ENCODE measurements at regions not wholly inside any gene's neighbourhood (a gene's known extent, or its start where the extent isn't known, plus 50 kb on each side); places are given as distances from the start of the nearest gene placed in this dataset.

DNA sequence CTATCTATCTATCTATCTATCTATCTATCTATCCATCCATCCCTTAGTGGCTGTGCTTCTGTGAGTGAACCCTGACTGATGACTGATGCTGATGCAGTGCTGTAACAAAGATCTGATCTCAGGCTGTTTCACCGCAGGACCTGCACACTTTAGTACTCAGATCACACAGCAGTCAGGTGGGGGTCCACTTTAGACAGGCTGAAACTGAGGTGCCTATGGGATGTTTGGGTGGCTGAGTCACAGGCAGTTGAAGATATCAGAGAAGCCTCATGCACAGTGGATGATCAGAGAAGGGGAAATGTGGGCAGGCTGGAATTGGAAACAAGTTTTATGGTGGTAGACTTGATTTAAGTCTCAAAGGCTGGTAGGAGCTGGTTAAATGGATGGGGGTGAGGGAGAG is 156.4 kb downstream of the INSIG2 start:
- no peak for DNase-seq (ENCODE audit: low spot score)

DNA sequence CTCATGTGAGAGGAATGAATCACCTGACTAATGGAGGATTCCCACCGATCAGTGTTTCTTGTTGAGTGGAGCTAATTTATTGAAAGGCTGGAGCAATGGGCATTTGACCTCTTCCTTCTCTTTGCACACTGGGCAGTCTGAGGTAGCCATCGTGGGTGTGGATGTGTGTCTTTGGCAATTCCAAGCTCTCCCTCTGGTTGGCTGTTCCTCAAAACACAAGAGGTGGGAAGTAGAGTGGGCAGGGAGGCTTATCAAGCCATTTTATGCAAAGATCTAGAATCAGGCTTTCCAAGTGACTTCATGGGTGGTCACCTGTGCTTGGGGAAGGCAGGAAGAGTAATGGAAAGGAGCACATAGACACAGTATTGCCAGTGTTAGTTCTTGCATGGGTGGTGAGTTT is 154.8 kb downstream of the INSIG2 start:
- DNase-seq (ENCODE audit: low spot score) = no peak

DNA sequence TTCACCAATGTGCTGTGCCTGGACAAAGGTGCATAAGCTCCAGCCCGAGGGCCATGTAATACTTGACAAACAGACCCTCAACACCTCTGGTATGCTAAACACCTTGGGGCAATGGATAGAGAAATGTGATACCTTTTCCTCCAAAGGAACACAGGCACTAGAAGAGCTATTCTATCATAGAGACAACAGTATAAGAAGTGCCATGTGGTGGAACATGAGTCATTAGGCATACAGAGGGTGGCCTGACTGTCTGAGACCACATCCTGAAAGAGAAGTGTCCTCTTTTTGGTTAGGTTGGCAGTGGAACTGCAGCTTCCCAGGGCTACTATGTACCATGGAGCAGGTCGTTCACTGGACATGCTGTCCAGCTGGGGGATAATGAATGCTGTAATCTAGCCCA is 153.9 kb downstream of the INSIG2 start:
- peak; percentile 16 for DNase-seq (ENCODE audit: low spot score)

DNA sequence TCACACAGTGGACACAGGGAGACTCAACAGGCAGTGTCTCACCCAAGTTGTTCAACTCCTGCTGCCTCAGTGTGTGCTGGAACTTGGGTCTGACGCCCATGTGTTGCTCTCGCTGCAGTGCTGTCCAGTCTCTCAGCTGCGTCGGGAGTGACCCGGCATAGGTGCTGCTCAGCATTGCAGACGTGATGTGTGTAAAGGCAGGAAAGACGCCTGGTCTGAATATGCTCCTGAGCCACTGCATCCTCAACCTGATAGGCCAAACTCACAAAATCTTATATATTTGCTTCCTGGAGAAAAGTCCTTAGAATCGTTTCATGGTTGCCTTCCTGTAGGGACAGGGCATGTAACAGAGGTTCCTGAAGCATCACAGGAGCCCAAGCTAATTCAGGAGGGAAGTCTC is 152.9 kb downstream of the INSIG2 start:
- DNase-seq (ENCODE audit: low spot score) = no peak

DNA sequence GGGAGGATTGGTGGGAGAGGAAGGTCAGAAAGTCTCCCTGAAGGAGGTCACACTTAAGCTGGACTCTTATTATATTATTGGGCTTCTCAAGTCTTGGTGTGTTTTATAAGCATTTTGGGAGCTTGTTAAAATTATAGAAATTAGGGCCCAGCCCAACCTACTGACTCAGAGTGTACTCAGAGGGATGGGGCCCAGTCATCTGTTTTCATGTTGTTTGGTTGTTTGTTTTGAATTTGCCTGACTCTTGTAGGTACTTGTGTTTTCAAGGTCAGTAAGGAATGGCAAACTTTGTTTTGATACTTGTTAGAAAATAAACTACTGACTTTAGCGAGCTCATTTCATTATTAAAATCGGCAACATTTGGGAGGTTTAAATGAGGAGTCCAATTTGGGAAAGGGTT is 152.0 kb downstream of the INSIG2 start:
- no peak for DNase-seq (ENCODE audit: low spot score)

DNA sequence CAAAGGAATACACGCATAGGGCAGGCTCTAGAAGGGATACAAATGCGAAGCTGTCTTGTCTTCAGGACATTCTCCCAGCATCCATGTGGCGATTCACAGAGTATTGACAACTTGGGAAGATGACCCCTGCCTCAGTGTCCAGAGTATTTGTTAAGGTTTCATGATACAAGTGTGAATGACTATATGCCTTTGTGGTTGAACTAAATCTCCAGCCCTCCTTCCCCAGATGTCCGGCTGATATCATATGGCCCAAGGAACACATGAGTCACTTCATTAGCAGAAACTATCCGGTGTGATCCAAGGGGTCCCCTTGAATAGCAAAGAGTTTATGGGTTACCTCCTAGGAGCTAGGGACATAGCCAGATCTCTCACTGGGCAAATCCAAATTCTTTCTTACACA is 151.0 kb downstream of the INSIG2 start:
- no peak for DNase-seq (ENCODE audit: low spot score)

DNA sequence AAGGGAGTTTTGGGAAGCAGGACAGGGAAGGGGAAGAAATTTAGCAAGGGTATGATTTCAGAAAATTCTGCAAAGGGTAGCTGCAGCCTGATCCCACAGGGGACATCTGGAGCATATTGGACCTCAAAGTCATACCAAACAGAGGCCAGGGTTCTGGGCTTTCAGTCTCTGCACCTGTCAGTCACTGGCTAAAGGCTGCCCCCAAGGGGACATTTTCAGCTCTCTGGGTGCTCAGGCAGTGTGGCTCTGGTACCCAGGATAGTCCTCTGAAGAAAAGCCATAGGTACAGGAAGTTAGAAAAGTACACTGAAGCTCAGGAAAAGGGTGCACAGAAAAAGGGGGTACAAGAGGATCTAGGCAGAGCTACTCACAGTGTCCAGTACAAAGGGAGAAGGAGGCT is 149.2 kb downstream of the INSIG2 start:
- DNase-seq (ENCODE audit: low spot score) = peak; percentile 22

DNA sequence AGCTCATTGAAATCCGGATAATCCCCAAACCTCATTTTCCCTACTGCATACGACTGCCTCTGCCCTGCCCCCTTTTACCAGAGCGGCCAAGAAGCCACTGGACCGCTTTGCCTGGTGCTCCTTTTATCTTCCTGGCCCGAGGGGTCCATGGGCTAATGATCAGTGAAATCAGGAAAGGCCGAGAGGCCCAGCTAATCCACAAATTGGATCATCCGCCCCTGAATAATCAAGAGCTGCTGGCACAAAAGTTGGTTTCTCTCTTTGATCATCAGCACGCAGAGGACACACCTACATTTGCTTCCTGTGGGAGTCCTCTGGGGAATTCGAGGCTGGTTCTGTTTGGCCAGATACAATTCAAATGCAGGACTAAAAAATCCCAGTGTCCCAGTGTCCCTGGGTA is 144.5 kb downstream of the INSIG2 start:
- no peak for DNase-seq (ENCODE audit: low spot score)

DNA sequence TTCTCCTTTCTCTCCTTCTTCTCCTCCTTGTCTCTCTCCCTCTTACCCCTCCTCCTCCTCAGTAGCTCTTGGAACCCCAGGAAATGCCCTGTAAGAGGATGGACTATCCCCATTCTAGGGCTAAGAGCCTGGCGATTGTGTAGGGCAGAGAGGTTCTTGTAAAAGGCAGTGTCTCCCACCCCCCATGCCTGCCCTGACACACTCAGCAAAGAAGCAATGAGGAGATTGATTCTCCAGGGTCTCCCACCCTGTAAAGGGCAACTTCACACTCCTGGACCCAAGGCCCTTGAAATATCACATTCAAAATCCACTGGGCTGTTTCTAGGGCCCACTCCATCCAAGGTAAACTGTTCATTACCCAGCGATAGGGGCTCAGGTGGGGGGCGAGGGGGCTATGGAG is 144.1 kb downstream of the INSIG2 start:
- no peak for DNase-seq (ENCODE audit: low spot score)

DNA sequence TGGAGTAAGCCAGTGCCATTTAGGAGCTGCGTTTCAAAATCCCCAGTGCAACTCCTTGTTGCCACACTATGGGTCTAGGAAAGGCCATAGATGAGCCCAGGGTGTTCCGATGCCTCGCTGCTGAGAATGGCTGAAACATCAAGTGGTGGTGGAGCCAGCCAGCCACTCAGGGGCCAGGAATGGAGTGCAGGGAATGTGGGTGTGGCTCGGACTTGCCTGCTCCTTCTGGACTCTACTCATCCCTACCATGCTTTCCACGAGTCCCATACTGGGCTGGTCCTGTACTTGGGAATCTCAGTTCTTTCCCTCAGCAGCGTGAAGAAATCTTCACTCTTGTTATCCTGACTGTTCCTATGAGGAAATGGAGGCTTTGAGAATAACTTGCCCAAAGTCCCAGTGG is 143.5 kb downstream of the INSIG2 start:
- no peak for DNase-seq (ENCODE audit: low spot score)

DNA sequence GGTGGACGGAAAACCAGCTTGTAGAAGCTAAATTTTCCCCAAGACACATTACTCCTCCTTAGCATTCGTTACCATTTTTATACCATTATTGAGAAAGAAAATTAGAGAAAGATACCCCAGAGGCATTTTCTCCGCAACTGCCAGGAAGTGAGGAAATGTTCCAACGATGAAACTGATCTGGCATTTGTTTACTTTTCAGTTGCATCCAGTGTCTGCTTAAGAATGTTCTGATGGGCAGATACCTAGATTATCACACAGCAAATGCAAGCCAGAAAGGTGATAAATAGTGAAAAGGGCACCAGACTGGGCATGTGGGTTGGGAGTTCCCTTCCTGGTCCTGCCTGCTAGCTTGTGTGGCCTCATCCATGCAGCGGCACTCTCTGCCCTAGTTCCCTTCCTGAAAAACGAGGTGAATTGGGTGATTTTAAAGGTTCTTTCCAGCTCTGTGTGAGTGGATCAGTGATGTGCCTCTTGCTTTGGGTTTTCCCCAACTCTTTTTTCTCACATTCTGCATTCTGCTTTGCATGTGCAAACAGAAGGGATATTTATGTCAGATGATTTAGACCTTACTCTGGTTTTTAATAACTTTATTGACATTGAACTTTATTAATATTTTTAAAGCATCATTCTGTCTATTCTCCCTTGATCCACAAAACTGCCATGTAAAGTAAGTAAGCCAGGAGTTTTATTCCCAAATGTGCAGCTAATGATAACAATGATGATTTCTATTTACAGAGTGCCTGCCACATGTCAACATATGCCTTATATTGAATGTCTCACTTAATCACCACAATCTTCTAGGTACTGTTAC is 139.6 kb downstream of the INSIG2 start:
- DNase-seq (ENCODE audit: low spot score) = no peak

DNA sequence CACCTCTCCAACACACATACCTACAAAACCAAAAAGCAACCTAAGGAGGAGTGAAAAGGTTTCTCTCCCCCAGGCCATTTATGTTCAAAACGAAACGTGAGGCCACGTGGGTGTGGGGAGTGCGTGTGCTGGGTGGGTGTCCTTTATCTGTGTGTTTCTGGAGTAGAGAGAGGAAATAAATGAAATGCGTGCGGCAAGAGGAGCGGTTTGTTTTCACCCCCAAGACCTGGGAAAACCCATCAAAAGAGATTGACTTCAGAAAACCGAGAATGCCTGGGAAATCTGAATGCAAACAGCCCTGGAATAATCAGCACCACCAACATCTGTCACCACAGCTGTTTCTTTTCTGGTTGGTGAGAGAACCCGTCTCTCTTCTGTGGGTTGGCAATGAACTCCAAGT is 137.4 kb downstream of the INSIG2 start:
- no peak for DNase-seq (ENCODE audit: low spot score)

DNA sequence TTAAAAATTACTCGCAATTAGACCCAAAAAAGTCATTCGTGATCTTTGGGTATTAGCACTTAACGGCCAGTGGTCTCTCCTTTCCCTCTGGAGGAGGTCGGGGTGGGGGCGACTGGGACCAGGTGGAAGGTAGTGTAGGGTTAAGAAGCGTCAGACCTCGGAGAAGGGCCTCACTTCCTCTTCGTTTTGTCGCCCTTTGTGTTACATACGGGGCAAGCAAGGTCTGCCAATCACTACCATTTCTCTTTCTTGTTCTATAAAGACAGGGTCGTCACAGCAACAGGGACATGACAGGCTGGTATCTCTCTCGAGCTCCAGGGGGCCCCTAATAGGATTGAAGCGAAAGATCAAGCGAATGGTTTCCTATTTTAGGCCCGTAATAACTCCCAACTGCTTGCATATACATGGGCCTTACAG is 136.6 kb downstream of the INSIG2 start:
- DNase-seq (ENCODE audit: low spot score) = no peak

DNA sequence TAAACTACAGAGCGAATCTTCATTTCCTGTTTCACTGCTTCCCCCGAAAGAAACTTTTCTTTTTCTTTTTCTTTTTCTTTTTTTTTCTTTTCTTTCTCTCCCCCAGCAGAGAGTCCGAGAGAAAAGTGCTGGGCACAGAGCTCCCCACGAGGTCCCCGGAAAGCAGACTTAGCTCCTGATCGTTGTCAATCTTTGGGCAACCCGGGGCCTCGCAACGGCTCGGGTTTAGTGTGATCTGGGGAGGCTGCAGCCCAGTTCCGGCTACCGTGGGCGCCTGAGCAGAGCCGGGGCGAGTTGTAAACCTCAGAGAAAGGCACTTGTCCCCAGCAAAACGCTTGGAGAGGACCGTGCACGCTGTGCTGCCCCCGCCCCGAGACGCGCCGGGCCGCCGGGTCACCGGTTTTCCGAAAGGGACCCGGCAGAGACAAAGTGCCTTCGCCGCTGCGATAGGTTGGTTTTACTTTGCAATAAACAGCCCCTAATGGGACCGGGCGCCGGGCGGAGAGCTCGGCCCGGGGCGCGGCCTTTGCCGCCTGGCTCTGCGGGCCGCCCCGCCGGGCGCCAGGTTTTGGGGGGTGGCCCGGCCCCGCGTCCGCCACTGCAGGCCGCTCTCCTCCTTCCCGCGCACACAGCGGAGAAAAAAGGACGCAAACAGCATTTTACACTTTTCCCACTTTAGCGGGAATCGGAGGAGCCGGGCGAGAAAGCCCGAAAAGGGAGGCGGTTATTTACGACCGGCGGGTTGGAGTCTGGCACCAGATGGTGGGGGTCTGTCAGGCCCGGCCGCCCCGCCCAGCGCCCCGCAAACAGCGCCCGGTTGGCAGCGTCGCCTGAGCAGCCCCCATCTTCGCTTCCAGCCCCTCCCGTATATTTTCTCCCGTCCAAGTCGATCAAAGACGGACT is 136.0 kb downstream of the INSIG2 start:
- DNase-seq (ENCODE audit: low spot score) = peak; percentile 22

DNA sequence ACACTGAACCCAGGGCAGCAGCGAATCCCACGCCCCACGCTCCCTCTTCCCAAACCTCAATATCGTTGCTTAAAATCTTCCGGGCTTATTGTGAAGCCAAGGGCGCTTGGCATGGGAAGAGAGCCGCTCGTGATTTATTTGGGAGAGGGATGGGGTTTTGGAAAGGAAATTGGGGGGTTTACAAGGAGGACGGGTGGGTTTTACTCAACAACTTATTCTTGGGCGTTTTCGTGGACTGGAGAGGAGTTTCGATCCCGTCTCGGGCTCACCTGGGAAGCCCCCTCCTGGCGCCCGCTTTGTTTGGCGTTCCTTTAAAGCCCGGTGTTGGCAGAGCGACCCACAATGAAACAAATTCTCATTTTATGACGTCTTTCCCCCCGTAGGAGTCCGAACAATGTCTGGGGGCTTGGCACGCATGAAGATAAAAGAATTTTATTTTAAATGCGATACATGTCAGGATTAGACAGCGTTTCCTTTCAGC is 135.3 kb downstream of the INSIG2 start:
- DNase-seq (ENCODE audit: low spot score) = no peak

DNA sequence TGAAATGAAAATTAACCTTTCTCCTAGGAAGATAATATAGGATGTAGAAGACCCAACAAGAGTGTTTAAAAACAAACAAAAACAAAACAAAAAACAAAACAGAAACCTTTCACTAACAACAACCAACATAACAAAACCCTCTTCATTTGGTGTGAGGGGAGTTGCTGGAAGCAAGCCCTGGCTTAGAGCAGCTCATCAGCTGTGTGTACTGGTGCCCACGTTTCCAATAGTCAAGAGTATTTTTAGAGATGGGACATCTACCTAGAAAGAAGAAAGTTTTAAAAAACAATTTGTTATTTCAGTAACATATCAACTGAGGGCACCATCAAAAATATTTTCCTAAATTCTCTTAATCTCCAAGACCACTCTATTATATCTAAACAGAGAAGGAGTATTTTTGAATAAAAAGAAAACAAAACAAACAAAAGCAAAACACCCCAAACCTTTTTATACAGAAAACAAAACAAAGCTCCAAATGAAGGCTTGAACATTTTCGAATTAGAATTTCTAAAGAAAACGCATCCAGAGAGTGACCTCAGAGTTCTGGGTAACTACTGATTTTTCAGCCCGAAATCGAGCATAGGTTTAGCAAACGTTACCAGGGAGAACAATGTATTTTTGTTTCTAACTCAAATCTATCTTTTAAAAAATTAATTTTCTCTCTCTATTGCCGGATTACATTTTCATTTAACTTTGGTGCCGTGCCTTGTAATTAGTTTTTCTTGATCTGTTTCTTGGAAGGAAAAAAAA is 134.6 kb downstream of the INSIG2 start:
- no peak for DNase-seq (ENCODE audit: low spot score)

DNA sequence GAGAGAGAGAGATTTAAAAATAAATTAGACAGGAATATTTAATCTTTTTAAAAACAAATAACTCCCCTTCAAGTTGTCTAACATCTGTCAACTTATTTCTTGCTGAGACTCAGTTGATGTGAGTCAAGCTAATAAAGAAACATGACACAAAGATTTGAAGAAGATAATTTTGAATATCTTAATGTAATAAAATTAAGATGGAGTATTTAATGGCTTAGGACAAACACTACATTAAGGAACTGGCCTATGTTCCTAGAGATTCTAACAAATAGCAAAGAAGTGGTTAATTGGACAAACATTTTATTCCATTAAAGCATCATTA is 134.0 kb downstream of the INSIG2 start:
- DNase-seq (ENCODE audit: low spot score) = no peak

DNA sequence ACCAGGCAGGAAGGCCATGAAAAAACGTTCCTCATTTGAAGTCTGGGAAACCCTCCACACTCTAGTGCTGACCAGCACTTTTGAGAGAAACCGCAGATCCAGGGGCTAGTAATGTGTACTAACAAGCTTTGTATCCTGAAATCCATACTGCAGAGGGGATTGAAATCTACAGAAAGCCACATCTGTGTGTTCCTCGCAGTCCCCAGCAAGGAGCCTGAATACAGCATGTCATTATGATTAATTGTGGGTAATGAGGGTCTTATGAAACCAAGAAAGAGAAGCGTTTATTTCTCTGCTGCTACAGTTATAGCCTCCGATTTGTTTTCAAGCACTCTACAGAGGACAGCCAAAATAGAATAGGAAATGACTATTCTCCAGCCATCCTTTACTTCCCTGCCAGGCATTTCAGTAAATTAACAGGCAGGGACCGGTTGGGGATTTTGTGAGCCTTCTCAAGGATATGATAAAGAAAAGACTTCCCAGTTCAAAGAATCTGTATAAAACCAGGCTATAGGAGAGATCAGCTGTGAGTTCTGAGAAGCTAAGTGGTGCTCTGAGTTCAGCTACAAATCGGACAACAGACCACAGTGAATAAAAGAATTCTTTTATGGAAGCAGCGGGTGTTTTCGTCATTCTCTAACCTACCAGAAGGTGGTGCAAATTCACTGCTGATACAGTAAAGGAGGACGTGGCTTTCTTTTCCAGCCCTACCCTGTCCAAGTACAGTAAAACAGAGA is 133.4 kb downstream of the INSIG2 start:
- peak; percentile 78 for DNase-seq (ENCODE audit: low spot score)

DNA sequence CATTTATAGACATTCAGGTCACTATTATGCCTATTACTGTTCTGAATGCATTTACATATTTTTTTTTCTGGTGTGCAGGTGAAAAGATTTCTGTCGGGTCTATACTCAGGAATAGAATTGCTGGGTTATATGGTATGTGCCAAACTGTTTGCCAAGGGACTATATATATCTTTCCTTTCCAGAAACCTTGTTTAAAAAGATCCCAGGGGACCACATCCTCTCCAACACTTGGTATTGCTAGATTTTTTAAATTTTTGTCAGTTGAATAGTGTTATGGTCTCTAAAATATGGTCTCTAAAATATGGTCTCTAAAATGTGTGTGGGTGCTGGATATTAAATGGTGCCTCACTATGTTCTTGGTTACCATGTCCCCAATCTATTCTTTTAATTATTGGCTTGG is 131.3 kb downstream of the INSIG2 start:
- DNase-seq (ENCODE audit: low spot score) = no peak

DNA sequence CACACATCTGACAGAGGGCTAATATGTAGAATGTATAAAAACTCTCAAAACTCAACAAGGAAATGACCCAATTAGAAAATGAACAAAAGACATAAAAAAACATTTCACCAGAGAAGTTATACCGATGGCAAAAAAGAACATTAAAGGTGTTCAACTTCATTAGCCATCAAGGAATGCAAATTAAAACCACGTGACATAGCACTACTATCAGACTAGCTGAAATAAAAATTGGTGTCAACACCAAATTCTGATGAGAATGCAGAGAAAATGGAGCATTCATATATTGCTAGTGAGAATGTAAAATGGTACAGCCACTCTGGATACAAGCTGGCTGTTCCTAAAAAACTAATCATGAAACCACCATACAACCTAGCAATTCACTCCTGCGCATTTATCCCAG is 128.0 kb downstream of the INSIG2 start:
- DNase-seq (ENCODE audit: low spot score) = no peak

DNA sequence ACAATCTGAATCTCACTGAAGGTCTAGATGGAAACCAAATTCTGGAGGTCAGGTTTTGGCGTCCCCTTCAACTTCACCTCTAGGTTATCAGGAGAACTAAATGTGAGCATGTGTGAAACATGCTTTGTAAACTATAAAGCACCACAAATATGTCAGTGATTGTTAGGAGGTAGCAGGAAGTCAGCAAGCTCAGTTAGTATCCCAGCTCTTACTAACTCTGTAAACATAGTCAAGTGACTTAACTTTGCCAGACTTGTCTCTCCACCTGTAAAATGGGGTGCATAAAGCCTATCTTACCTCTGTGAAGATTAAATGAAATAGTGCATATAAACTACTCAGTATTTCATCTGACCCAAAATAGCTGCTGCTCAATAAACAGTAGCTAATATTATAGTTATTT is 121.5 kb downstream of the INSIG2 start:
- DNase-seq (ENCODE audit: low spot score) = no peak

DNA sequence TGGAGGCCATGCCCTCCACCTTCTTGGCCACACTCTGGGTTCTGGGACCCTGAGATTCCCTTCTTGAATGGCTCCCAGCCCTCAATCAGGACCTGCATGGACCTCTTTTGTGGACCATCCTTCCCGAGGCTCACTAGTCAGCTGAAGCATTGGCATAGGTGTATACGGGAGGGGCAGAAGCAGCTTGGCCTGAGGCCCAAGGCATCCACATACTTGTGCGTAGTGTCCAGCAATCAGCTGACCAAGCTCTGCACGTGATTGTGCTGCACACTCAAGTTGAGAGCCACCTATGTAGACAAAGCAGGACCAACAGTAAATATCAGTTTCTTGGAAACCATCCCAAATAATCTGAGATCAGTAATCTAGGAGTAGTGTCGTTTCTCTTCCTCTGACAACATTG is 119.6 kb downstream of the INSIG2 start:
- no peak for DNase-seq (ENCODE audit: low spot score)
